LNCAP (cell line): ENCODE measurements at regions not wholly inside any gene's neighbourhood (a gene's known extent, or its start where the extent isn't known, plus 50 kb on each side); places are given as distances from the start of the nearest gene placed in this dataset.

Source experiments
- CTCF ChIP-seq: fragments of 450-650 bp; IDR thresholded peaks from 2 replicates; pipeline ENCODE4 v1.5.1; 2017; ENCODE audit warnings: mild to moderate bottlenecking

- TF ChIP-seq CTCF = no peak
Observed at GRCh38 chrX:45761920-45762319, 561.2 kb upstream of the DIPK2B start.

GRCh38 chrX:45760187-45760742, 559.6 kb upstream of the DIPK2B start:
- no peak for TF ChIP-seq CTCF

- TF ChIP-seq CTCF = no peak
Observed at GRCh38 chrX:45758738-45759397, 558.2 kb upstream of the DIPK2B start.

- TF ChIP-seq CTCF = no peak
Observed at GRCh38 chrX:45758319-45758718, 557.6 kb upstream of the DIPK2B start.

GRCh38 chrX:45757272-45757671, 556.6 kb upstream of the DIPK2B start:
- TF ChIP-seq CTCF = no peak

DNA sequence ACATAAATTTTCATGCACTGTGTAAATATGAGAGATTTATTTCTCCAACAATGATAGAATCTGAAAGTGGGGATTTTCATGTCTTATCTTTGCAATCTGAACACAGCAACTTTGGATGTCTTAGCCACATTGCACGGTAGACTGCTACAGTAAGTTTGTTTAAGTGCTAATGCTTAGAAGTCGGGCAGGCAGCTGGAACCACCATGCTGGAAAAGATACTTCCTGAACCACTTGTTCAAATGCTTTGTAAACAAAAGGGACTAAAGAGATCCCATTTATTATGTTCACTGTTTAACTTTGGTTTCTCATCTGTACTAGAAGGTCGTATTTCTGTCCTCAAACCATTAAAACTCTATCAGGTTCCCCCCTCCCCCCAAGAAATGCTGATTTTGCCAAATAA, 555.9 kb upstream of the DIPK2B start:
- TF ChIP-seq CTCF = no peak

DNA sequence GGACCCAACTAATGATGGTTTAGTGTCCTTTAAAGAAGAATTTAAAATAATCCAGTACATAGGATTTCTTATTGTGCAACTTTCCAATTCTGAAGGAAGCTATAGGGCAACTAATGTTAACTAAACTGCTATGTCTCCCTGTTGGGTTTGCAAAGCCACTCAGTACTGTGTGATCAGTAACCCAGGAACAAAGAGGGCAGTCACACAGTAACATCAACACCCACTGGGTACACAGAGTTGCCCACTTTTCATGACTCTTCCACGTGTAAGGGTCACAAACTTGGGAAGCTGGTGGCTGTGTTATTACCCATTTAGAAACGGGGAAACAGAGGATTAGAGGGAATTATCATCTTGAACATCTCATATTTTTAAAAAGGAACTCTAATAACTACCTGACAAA, 555.0 kb upstream of the DIPK2B start:
- no peak for TF ChIP-seq CTCF

GRCh38 chrX:45751156-45751555, 550.5 kb upstream of the DIPK2B start:
- TF ChIP-seq CTCF = no peak
